ENCODE measurements at regions not wholly inside any gene's neighbourhood (a gene's known extent, or its start where the extent isn't known, plus 50 kb on each side); places are given as distances from the start of the nearest gene placed in this dataset.

DNA sequence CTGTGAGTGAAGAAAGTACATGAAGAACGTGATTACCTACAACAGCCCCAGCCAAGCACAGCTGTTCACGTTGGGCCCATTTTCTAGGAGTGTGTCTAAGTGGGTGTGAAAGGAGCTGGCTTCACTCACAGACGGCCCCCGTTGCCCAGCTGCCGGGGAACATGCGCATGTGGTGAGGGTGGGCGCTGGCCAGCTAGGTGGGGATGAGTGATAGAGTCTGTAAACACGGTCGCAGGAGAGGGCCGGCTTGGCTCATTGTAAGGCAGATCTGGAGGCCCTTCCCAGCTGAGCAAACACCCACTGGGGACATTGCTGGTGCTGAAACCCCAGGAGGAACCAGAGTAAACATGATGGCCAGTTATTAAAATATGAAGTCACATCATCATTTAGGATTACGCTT is 160.5 kb downstream of the TEX29 start:
- Mint-ChIP-seq H3K27ac (no peak overlapping the region), H3K4me3 (no peak overlapping the region)

DNA sequence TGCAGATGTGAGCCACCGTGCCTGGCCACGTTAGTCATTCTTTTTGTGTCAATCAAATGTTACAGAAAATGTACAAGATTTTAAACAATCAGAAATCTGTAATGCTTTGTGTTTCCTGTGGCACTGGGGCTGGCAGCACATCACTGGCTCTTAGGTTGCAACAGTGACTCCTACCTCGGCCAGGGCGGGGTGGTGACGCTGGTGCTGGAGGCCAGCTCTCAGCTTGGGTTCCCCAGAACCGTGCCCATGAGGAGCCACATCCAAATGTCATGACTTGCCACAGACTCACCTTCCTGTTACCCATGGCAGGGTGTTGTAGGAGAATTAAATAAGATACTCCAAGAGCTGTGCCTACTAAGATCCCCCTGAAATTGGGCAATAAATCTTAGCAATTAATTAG is 161.7 kb downstream of the TEX29 start:
- no peak for DNase-seq

More for the DNA sequence above, 160.5 kb downstream of the TEX29 start:
- Mint-ChIP-seq H3K9me3 (no peaks in the 10 kb centered on the region), H3K36me3 (ENCODE audit: low read depth) (no peaks in the 10 kb centered on the region), H3K27me3 (peaks cover 2% of the 10 kb centered on the region), H3K4me1 (ENCODE audit: low read depth) (no peaks in the 10 kb centered on the region)
- ChIA-PET CTCF (interaction anchor here (1.3 kb wide), 1 partner anchor 20 kb away, joined by 4 read pairs; no protein-coding TSS in a partner anchor), POLR2A (no interaction called here)
- DNase-seq (no peak), ATAC-seq (no peak)
- TF ChIP-seq, protein P1, sequence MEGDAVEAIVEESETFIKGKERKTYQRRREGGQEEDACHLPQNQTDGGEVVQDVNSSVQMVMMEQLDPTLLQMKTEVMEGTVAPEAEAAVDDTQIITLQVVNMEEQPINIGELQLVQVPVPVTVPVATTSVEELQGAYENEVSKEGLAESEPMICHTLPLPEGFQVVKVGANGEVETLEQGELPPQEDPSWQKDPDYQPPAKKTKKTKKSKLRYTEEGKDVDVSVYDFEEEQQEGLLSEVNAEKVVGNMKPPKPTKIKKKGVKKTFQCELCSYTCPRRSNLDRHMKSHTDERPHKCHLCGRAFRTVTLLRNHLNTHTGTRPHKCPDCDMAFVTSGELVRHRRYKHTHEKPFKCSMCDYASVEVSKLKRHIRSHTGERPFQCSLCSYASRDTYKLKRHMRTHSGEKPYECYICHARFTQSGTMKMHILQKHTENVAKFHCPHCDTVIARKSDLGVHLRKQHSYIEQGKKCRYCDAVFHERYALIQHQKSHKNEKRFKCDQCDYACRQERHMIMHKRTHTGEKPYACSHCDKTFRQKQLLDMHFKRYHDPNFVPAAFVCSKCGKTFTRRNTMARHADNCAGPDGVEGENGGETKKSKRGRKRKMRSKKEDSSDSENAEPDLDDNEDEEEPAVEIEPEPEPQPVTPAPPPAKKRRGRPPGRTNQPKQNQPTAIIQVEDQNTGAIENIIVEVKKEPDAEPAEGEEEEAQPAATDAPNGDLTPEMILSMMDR (IDR thresholded peaks at IDR 0.05) = no peak
- intact Hi-C loops (cut with micrococcal nuclease) = no loop called here

DNA sequence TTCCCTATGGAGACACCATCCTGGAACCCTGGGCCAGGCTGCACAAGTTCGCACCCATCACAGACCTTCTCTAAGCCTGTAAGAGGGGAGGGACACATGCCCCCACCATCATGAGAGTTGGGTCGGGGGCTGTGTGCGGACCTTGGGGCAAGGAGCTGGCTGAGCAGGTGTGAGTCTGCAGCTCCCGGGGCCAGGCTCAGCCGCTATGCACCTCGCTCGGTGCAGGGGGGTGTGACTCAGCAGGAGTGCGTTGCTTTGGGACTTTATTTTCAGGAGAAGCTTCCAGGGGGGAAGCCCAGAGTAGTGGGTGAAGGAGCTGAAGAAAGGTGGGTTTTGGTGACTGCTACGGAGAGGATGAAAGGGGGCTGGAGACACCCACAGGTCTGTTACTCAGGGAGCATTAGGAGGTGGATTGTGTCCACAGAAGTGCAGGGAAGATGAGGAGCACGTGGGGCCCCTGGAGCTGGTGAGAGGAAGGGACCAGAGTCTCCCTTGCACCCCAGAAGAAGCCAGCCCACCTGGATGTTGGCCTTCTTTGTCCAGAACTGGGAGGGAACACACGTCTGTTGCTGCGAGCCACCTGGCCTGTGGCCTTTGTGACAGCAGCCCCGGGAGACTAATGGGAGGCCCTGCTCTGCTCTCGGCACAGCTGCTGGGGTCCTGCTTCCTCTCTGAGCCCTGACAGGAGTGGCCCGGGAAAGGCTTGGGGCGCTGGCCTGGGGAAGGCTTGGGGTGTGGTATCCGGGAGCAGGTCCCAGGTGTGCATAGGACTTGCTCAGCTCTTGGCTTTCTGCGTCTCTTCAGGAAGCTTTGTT is 162.6 kb downstream of the TEX29 start:
- H3K4me3 Mint-ChIP-seq = no peak overlapping the region
- peaks cover 4% of the 10 kb centered on the region for H3K9me3 Mint-ChIP-seq
- POLR2A ChIA-PET = no interaction called here
- H3K36me3 Mint-ChIP-seq (ENCODE audit: low read depth) = no peaks in the 10 kb centered on the region
- DNase-seq (no peak), ATAC-seq (no peak)
- CTCF ChIA-PET = no interaction called here
- H3K27ac Mint-ChIP-seq = no peak overlapping the region
- TF ChIP-seq, protein P1 (IDR thresholded peaks at IDR 0.05) = no peak
- H3K27me3 Mint-ChIP-seq = peaks cover 2% of the 10 kb centered on the region
- intact Hi-C loops (cut with micrococcal nuclease) = no loop called here
- H3K4me1 Mint-ChIP-seq (ENCODE audit: low read depth) = no peaks in the 10 kb centered on the region

More for the DNA sequence above, 161.7 kb downstream of the TEX29 start:
- intact Hi-C loops (cut with micrococcal nuclease) = no loop called here
- Mint-ChIP-seq H3K9me3 (peaks cover under 1% of the 10 kb centered on the region), H3K27me3 (peaks cover 2% of the 10 kb centered on the region), H3K4me1 (ENCODE audit: low read depth) (no peaks in the 10 kb centered on the region), H3K4me3 (no peak overlapping the region), H3K27ac (no peak overlapping the region), H3K36me3 (ENCODE audit: low read depth) (no peaks in the 10 kb centered on the region)
- TF ChIP-seq, protein P1 (IDR thresholded peaks at IDR 0.05) = no peak
- ATAC-seq = no peak
- CTCF ChIA-PET = no interaction called here
- POLR2A ChIA-PET = no interaction called here

DNA sequence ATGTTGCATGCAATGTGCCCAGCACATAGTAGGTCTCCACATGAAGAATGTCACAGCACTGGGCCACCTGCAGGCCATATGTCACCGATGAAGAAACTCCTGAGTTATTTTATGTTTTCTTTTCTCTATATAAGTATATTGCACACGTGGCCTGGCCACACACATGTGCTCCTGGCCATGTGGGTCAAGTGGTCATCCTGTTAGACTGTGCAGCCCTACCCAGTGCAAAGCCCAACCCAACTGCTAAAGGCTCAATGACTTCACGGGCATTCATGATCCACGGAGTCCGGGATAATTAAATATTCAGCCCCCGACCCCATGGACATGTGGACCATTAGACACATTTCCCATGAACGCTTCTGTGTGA is 163.2 kb downstream of the TEX29 start:
- CTCF ChIA-PET = no interaction called here

More for the DNA sequence above, 163.2 kb downstream of the TEX29 start:
- Mint-ChIP-seq H3K36me3 (ENCODE audit: low read depth) (no peaks in the 10 kb centered on the region), H3K27me3 (peaks cover 2% of the 10 kb centered on the region), H3K4me3 (no peak overlapping the region), H3K27ac (no peak overlapping the region), H3K4me1 (ENCODE audit: low read depth) (no peaks in the 10 kb centered on the region), H3K9me3 (peaks cover 4% of the 10 kb centered on the region)
- POLR2A ChIA-PET = no interaction called here
- TF ChIP-seq, protein P1 (IDR thresholded peaks at IDR 0.05) = no peak
- ATAC-seq = no peak
- intact Hi-C loops (cut with micrococcal nuclease) = no loop called here
- DNase-seq = no peak
